Muscle layer of colon (tissue), 2 donors: ENCODE measurements at regions not wholly inside any gene's neighbourhood (a gene's known extent, or its start where the extent isn't known, plus 50 kb on each side); places are given as distances from the start of the nearest gene placed in this dataset.

Experiments
- H3K27ac ChIP-seq: one replicate; pipeline ENCODE4 v1.7.0; 2013; ENCODE audit warnings: low read depth, mild to moderate bottlenecking, low read length, moderate library complexity
- H3K27me3 ChIP-seq, 2 donors: one replicate each; pipeline ENCODE4 v1.7.0; 2013; ENCODE audit warnings: low read length in 2 of 2, mild to moderate bottlenecking in 2 of 2; ENCODE audit not compliant: insufficient read depth in 2 of 2, control insufficient read depth in 1 of 2
- H3K36me3 ChIP-seq: one replicate; pipeline ENCODE4 v1.7.0; 2013; ENCODE audit warnings: mild to moderate bottlenecking, low read length; ENCODE audit not compliant: insufficient read depth
- H3K4me1 ChIP-seq: one replicate; pipeline ENCODE4 v1.7.0; 2013; ENCODE audit warnings: mild to moderate bottlenecking, low read length; ENCODE audit not compliant: insufficient read depth
- H3K4me3 ChIP-seq, 2 donors: one replicate each; pipeline ENCODE4 v1.7.0; 2013; ENCODE audit warnings: low read length in 2 of 2, low read depth in 1 of 2, mild to moderate bottlenecking in 1 of 2, moderate library complexity in 1 of 2
- H3K9ac ChIP-seq: one replicate; pipeline ENCODE4 v1.7.0; 2013; ENCODE audit warnings: low read length
- H3K9me3 ChIP-seq: one replicate; pipeline ENCODE4 v1.7.0; 2013; ENCODE audit warnings: mild to moderate bottlenecking, low read length
- donor health status: abdominal sarcoma.
- donor health status: Adenocarcinoma of cecum.

- Histone ChIP-seq H3K4me1 (no peaks in the 10 kb centered on the region), H3K9me3 (no peaks in the 10 kb centered on the region), H3K27ac (no peak overlapping the region), H3K4me3 (no peak overlapping the region), H3K27me3 (no peaks in the 10 kb centered on the region), H3K36me3 (no peaks in the 10 kb centered on the region), H3K9ac (no peak overlapping the region)
These were observed 136.2 kb upstream of the BOD1L1 start for GRCh38 chr4:13763707-13764106.

DNA sequence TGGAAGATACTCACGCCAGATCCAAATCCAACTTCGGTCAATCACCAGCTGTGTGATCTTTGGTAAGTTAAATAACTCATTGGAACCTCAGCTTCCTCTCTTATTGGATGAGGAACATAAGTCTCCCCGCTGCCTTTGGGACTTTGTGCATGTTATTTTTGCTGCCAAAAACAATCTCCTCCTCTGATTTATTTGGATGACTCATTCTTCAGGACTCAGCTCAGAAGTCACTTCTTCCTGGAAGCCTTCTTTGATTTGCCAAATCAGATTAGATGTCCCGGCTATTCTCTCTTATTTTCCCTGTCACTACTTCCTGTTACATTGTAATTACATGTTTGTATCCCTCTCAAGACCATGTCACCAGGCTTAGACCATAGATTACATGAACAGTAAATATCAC is 138.0 kb upstream of the BOD1L1 start:
- no peak overlapping the region for H3K27ac ChIP-seq
- no peaks in the 10 kb centered on the region for H3K4me1 ChIP-seq
- no peaks in the 10 kb centered on the region for H3K9me3 ChIP-seq
- H3K27me3 ChIP-seq, result no peaks in the 10 kb centered on the region
- H3K36me3 ChIP-seq, result no peaks in the 10 kb centered on the region
- no peak overlapping the region for H3K4me3 ChIP-seq
- no peak overlapping the region for H3K9ac ChIP-seq

- Histone ChIP-seq H3K27me3 (no peaks in the 10 kb centered on the region), H3K36me3 (no peaks in the 10 kb centered on the region), H3K4me3 (no peak overlapping the region), H3K4me1 (no peaks in the 10 kb centered on the region), H3K9me3 (no peaks in the 10 kb centered on the region), H3K9ac (no peak overlapping the region), H3K27ac (no peak overlapping the region)
These were observed 139.4 kb upstream of the BOD1L1 start for GRCh38 chr4:13766761-13767540.

DNA sequence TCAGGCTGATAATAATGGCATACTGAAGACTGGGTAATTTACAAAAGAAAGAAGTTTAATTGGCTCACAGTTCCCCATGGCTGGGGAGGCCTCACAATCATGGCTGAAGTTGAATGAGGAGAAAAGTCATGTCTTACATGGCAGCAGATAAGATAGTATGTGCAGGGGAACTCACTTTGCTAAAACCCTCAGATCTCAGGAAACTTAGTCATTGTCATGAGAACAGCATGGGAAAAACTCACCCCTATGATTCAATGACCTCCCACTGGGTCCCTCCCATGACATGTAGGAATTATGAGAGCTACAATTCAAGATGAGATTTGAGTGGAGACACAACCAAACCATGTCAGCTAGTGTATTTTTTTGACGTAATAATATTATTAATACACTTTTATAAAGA is 149.8 kb upstream of the BOD1L1 start:
- no peaks in the 10 kb centered on the region for H3K9me3 ChIP-seq
- no peaks in the 10 kb centered on the region for H3K27me3 ChIP-seq
- H3K4me3 ChIP-seq, result no peak overlapping the region
- no peak overlapping the region for H3K27ac ChIP-seq
- H3K9ac ChIP-seq, result no peak overlapping the region
- no peaks in the 10 kb centered on the region for H3K36me3 ChIP-seq
- H3K4me1 ChIP-seq, result no peaks in the 10 kb centered on the region

DNA sequence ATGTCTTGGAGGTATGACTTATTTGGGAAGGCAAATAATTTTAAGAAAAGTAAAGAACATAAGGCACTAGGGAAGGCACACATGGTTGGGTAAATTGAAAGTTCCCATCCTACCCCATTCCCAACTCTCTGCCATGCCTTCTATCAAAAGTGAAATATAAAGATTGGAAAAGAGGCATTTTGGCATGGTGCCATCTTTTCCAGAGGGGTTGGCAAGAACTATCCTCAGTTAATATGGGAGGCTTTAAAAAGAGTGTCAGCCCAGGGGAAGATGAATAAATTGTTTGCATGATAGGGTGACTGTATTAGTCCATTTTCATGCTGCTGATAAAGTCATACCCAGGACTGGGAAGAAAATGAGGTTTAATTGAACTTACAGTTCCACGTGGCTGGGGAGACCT is 150.8 kb upstream of the BOD1L1 start:
- Histone ChIP-seq H3K27ac (no peak overlapping the region), H3K9me3 (no peaks in the 10 kb centered on the region), H3K36me3 (no peaks in the 10 kb centered on the region), H3K4me1 (no peaks in the 10 kb centered on the region), H3K4me3 (no peak overlapping the region), H3K9ac (no peak overlapping the region), H3K27me3 (no peaks in the 10 kb centered on the region)

DNA sequence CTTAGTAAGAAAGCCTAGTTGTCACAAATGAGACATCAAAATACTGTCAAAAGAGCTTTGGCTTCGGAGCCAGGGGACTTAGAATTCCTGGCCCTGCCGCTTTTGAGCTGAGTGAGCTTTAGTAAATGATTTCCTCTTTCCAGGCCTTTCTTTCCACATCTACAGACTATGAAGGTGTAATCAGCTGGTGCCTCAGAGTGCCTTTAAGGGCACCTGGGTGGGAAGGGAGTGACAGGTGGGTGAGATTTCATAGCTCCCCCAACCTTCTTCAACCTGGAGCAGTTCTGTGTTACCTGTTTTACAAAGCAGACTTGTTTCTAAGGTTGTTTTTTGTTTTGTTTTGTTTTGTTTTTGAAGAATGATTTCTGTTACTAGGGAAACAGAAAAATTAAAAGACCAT is 154.7 kb upstream of the BOD1L1 start:
- Histone ChIP-seq H3K27ac (no peak overlapping the region), H3K9ac (no peak overlapping the region), H3K36me3 (no peaks in the 10 kb centered on the region), H3K4me1 (no peaks in the 10 kb centered on the region), H3K9me3 (no peaks in the 10 kb centered on the region), H3K4me3 (no peak overlapping the region), H3K27me3 (no peaks in the 10 kb centered on the region)

DNA sequence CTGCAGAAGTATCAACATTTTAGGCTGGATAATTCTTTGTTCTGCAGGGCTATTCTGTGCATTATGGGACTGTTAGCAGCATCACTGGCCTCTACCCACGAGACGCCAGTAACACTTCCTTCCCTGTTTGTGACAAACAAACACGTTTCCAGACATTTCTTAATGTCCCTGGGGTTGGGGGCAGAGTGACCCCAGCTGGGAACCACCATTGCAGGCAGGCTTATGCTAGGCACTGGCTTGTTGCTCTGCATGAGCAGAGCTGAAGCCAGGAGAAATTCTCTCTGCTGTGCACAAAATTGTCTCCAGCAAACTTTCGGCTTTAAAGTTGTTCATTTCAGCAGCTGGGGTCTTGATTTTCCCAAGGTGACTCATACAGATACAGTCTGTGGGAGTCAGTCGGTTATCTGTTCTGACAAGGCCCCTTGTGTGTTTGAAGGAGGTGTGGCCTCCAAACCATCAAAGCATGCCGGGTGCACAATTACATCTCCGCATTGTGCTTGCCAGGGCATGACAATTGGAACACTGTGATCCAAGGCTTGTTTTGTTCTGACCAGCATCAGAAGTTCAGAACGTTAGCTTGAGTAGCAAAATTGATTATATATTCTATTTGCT is 156.4 kb upstream of the BOD1L1 start:
- Histone ChIP-seq H3K9ac (no peak overlapping the region), H3K27me3 (no peaks in the 10 kb centered on the region), H3K36me3 (no peaks in the 10 kb centered on the region), H3K4me3 (no peak overlapping the region), H3K9me3 (no peaks in the 10 kb centered on the region), H3K4me1 (no peaks in the 10 kb centered on the region), H3K27ac (no peak overlapping the region)

- H3K27ac ChIP-seq, result no peak overlapping the region
- no peak overlapping the region for H3K9ac ChIP-seq
- no peaks in the 10 kb centered on the region for H3K36me3 ChIP-seq
- no peaks in the 10 kb centered on the region for H3K9me3 ChIP-seq
- no peaks in the 10 kb centered on the region for H3K4me1 ChIP-seq
- no peak overlapping the region for H3K4me3 ChIP-seq
- H3K27me3 ChIP-seq, result no peaks in the 10 kb centered on the region
These were observed 165.6 kb upstream of the BOD1L1 start for GRCh38 chr4:13793020-13793710.

DNA sequence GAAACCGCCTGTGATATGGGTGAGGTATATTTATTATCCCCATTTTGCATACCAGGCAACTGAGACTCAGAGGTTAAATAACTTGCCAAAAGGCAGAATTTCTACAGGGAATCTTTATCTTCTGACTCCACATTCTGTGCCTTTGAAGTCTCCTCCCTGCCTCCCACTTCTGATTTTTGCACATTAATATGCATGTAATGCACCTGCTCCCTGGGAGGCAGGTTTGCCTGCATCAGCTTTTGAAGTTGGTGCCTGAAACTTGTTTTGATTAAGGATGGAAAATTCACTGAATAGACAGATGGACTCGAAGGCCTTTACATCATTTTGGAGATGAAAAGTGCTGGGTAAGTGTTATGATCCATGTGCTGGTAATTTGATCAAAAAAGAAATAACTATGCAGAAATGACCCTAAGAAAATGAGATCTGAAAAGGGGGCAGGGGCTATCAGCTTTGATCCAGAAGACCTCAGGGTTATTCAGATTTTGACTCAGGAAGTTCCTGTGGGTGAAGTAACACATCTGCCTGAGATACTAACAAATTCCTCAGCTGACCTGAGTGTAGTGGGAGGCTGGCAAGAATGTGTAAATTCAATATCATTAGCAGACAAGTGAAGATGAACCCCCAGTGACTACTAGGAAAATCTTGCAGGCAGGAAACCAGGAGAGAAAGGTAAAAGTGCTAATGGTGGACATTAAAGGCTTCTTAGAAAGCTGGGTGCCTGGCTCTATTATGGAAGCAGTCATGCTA is 167.5 kb upstream of the BOD1L1 start:
- no peaks in the 10 kb centered on the region for H3K9me3 ChIP-seq
- H3K36me3 ChIP-seq, result no peaks in the 10 kb centered on the region
- no peak overlapping the region for H3K4me3 ChIP-seq
- H3K4me1 ChIP-seq, result no peaks in the 10 kb centered on the region
- H3K9ac ChIP-seq, result no peak overlapping the region
- H3K27me3 ChIP-seq, result no peaks in the 10 kb centered on the region
- no peak overlapping the region for H3K27ac ChIP-seq

DNA sequence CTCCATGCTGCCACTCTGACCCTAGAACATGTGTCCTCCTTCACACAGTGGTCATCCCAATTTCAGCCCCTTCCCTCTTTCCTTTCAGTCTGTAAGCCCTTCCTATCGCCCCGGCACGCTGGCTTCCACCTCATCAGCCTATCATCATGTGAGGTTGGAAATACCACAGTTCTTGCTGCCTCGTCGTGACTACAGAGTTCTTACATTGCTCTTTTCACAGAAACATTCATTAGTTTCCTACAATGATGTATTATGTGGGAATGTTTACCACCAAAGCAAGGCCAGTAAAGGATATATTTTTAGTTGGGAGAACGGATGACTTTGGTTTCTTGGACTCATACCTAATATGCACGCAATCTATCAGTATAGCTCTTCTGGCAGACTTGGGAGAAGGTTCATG is 169.5 kb upstream of the BOD1L1 start:
- Histone ChIP-seq H3K9ac (no peak overlapping the region), H3K4me1 (no peaks in the 10 kb centered on the region), H3K4me3 (no peak overlapping the region), H3K36me3 (no peaks in the 10 kb centered on the region), H3K27ac (no peak overlapping the region), H3K27me3 (no peaks in the 10 kb centered on the region), H3K9me3 (no peaks in the 10 kb centered on the region)

DNA sequence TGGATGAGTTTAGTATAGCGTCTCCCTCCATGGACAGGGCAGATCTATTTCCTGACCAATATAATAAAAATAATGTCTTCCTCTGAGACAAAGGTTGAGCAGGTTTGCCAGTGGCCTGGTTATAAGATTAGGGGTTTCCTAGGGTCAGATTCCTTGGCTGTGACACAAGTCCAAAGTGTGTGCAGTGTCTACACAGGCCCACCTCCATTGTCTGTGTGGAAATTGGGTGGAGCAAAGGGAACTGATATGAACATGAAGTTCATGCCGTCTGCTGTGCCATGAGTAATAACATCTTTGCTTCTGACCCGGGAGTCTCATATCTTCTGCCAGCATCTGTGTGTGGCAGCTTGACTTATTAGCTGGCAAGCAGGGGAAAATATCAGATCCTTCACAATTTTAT is 187.7 kb upstream of the BOD1L1 start:
- Histone ChIP-seq H3K9ac (no peak overlapping the region), H3K4me1 (no peaks in the 10 kb centered on the region), H3K4me3 (no peak overlapping the region), H3K36me3 (no peaks in the 10 kb centered on the region), H3K27ac (no peak overlapping the region), H3K27me3 (no peaks in the 10 kb centered on the region), H3K9me3 (no peaks in the 10 kb centered on the region)
